ENCODE measurements at regions not wholly inside any gene's neighbourhood (a gene's known extent, or its start where the extent isn't known, plus 50 kb on each side); places are given as distances from the start of the nearest gene placed in this dataset.

DNA sequence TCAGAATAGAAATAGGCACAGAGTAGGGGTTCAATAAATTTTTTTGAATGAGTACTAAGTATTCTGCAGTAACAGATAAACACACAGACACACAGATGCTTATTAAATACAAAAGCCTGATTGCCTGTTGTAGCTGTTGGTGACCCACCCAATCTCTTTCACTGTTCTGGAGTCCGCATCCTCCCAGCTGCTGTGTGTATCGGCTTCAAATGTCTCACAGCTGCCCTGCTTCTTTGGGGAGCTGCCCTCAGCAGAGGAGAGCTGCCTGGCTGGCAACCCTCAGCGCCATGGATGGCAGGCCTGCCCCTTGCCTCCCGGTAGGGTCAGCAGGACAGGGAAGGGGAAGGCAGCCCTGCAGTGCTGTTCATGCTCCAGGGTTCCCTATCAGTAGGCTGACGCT is 50.5 kb upstream of the PRNP start:
- TF ChIP-seq ZNF565 (CRISPR knock-in tag; conservative IDR thresholded peaks at IDR 0.05; ENCODE audit: low read depth) (no peak), PATZ1 (CRISPR knock-in tag; IDR thresholded peaks at IDR 0.05; ENCODE audit: borderline replicate concordance) (no peak), TCF4 (CRISPR knock-in tag; IDR thresholded peaks at IDR 0.05; ENCODE audit: borderline replicate concordance) (no peak), ZFP3 (CRISPR knock-in tag; IDR thresholded peaks at IDR 0.05) (no peak), ISL1 (CRISPR knock-in tag; IDR thresholded peaks at IDR 0.05) (no peak), ZNF70 (CRISPR knock-in tag; IDR thresholded peaks at IDR 0.05) (no peak), ZC3H10 (CRISPR knock-in tag; IDR thresholded peaks at IDR 0.05) (no peak), CSRNP3 (CRISPR knock-in tag; IDR thresholded peaks at IDR 0.05) (no peak), RARB (CRISPR knock-in tag; IDR thresholded peaks at IDR 0.05) (no peak)
